ENCODE measurements at regions not wholly inside any gene's neighbourhood (a gene's known extent, or its start where the extent isn't known, plus 50 kb on each side); places are given as distances from the start of the nearest gene placed in this dataset.

DNA sequence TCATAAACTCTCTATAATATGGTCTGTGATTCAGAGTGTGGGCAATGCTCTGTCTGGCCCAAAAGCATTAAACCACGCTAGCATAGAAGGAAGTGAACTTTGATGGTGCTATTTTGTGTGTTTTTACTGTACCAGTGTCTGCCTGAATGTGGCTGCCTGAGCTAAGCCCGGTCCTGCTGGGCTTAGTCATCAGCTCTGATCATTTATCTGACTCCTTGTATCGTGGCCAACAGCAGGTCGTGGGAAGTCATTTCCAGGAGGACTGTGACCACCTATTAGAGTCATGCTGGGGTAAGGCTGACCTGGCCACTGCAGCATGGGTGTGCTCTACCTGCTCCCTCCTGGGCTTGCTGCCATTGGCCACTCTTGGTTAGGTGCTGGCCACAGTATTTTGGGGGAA is 239.1 kb upstream of the CEP162 start:
- H3K4me1 ChIP-seq (ENCODE audit: insufficient read depth, low read length, poor library complexity, severe bottlenecking): no peaks in the 10 kb centered on the region
- TF ChIP-seq CTCF (conservative IDR thresholded peaks at IDR 0.05; ENCODE audit: low read depth, low read length) (no peak), EZH2 (IDR thresholded peaks at IDR 0.05; ENCODE audit: borderline replicate concordance, low read depth, low read length, poor library complexity, severe bottlenecking) (no peak)
- BruUV-seq (replicated peaks): no TSS peak
- DNase-seq (ENCODE audit: low spot score): no peak
- H3K27me3 ChIP-seq (replicated peaks; ENCODE audit: insufficient read depth, low read depth, low read length, poor library complexity): no peaks in the 10 kb centered on the region
- no peaks in the 10 kb centered on the region for H3K36me3 ChIP-seq (ENCODE audit: insufficient read depth, low read length, poor library complexity, severe bottlenecking)
- no peaks in the 10 kb centered on the region for H3K9me3 ChIP-seq (ENCODE audit: low read depth, low read length, poor library complexity, severe bottlenecking)
- H3K27ac ChIP-seq (ENCODE audit: low read depth, low read length, poor library complexity, severe bottlenecking): no peak overlapping the region
- no peak overlapping the region for H3K4me3 ChIP-seq (ENCODE audit: low read depth, low read length, poor library complexity, severe bottlenecking)
- intact Hi-C loops (cut with micrococcal nuclease; ENCODE audit: unreplicated experiment): no loop called here
- ChIA-PET POLR2A (ENCODE audit: low non-redundant PET) (no interaction called here), CTCF (no interaction called here)

DNA sequence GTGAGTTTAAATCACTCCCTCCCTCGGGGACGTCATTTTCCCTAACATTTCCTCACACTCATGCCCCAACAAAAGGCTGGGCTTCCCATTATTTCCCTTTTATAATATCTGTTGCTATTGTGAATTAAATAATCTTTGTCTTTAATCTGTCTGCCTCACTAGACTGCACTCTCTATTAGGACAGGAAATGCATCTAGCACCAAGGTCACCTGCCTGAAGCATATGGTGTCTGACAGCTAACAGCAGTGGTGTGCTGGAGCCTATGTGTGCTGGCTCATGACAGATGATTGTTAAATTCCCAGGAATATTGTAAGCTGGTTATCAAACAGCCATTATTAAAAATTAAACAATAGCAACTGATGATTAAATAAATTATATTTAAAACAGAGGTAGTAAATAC is 237.0 kb upstream of the CEP162 start:
- H3K4me3 ChIP-seq (ENCODE audit: low read depth, low read length, poor library complexity, severe bottlenecking): no peak overlapping the region
- BruUV-seq (replicated peaks): no TSS peak
- H3K36me3 ChIP-seq (ENCODE audit: insufficient read depth, low read length, poor library complexity, severe bottlenecking): no peaks in the 10 kb centered on the region
- ChIA-PET CTCF (no interaction called here), POLR2A (ENCODE audit: low non-redundant PET) (no interaction called here)
- H3K9me3 ChIP-seq (ENCODE audit: low read depth, low read length, poor library complexity, severe bottlenecking): no peaks in the 10 kb centered on the region
- no peaks in the 10 kb centered on the region for H3K4me1 ChIP-seq (ENCODE audit: insufficient read depth, low read length, poor library complexity, severe bottlenecking)
- intact Hi-C loops (cut with micrococcal nuclease; ENCODE audit: unreplicated experiment): no loop called here
- no peak overlapping the region for H3K27ac ChIP-seq (ENCODE audit: low read depth, low read length, poor library complexity, severe bottlenecking)
- TF ChIP-seq EZH2 (IDR thresholded peaks at IDR 0.05; ENCODE audit: borderline replicate concordance, low read depth, low read length, poor library complexity, severe bottlenecking) (no peak), CTCF (conservative IDR thresholded peaks at IDR 0.05; ENCODE audit: low read depth, low read length) (no peak)
- no peak for DNase-seq (ENCODE audit: low spot score)
- no peaks in the 10 kb centered on the region for H3K27me3 ChIP-seq (replicated peaks; ENCODE audit: insufficient read depth, low read depth, low read length, poor library complexity)

DNA sequence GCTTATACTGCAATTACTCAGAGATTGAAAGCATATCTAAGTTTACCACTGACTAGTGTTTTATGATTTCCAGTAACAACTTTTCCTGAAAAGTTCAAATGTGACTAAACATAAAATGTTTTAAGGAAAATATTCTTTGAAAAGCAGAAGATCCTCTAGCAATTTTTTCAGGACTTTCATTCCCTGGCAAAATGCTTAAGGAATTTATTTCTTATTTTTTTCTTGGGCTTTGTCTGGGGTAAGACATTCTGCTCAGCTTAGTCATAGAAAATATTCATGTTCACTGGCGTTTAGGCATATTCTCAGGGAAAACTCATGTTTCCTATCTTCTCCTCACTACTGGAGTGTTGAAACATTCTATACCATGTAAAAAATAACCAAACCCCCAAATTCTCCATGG is 235.3 kb upstream of the CEP162 start:
- H3K9me3 ChIP-seq (ENCODE audit: low read depth, low read length, poor library complexity, severe bottlenecking): no peaks in the 10 kb centered on the region

More for the DNA sequence above, 235.3 kb upstream of the CEP162 start:
- no peak for TF ChIP-seq EZH2 (IDR thresholded peaks at IDR 0.05; ENCODE audit: borderline replicate concordance, low read depth, low read length, poor library complexity, severe bottlenecking)
- no peak for TF ChIP-seq CTCF (conservative IDR thresholded peaks at IDR 0.05; ENCODE audit: low read depth, low read length)
- intact Hi-C loops (cut with micrococcal nuclease; ENCODE audit: unreplicated experiment): no loop called here
- POLR2A ChIA-PET (ENCODE audit: low non-redundant PET): no interaction called here
- Histone ChIP-seq H3K4me1 (ENCODE audit: insufficient read depth, low read length, poor library complexity, severe bottlenecking) (no peaks in the 10 kb centered on the region), H3K36me3 (ENCODE audit: insufficient read depth, low read length, poor library complexity, severe bottlenecking) (no peaks in the 10 kb centered on the region), H3K27me3 (replicated peaks; ENCODE audit: insufficient read depth, low read depth, low read length, poor library complexity) (no peaks in the 10 kb centered on the region), H3K27ac (ENCODE audit: low read depth, low read length, poor library complexity, severe bottlenecking) (no peak overlapping the region), H3K4me3 (ENCODE audit: low read depth, low read length, poor library complexity, severe bottlenecking) (no peak overlapping the region)
- CTCF ChIA-PET: no interaction called here
- BruUV-seq (replicated peaks): no TSS peak
- DNase-seq (ENCODE audit: low spot score): no peak

All from A673 (cell line).